ENCODE measurements at regions not wholly inside any gene's neighbourhood (a gene's known extent, or its start where the extent isn't known, plus 50 kb on each side); places are given as distances from the start of the nearest gene placed in this dataset.

GRCh38 chr9:99515895-99516656 lies 294.0 kb downstream of the SEC61B start:
- Histone ChIP-seq H3K9me3 (no peaks in the 10 kb centered on the region), H3K27ac (no peak overlapping the region), H3K36me3 (no peaks in the 10 kb centered on the region), H3K4me1 (no peaks in the 10 kb centered on the region), H3K27me3 (no peaks in the 10 kb centered on the region), H3K4me3 (no peak overlapping the region)
- WGBS, 2 donors, result 79 to 89% methylated on average over 7 of the region's 7 CpGs
- intact Hi-C loops (cut with DNase I), result no loop called here
- TF ChIP-seq POLR2AphosphoS5 (IDR thresholded peaks at IDR 0.05) (no peak), POLR2A (IDR thresholded peaks at IDR 0.05) (no peak), EP300 (IDR thresholded peaks at IDR 0.05) (no peak)
- DNase-seq, result no peak

GRCh38 chr9:99516657-99517049 lies 294.6 kb downstream of the SEC61B start:
- DNase-seq, result no peak
- H3K36me3 ChIP-seq, result no peaks in the 10 kb centered on the region
- H3K4me1 ChIP-seq, result no peaks in the 10 kb centered on the region
- no peaks in the 10 kb centered on the region for H3K27me3 ChIP-seq
- no peaks in the 10 kb centered on the region for H3K9me3 ChIP-seq
- no peak overlapping the region for H3K27ac ChIP-seq
- intact Hi-C loops (cut with DNase I), result no loop called here
- WGBS, 2 donors, result 79 to 82% methylated on average over 1 of the region's 1 CpG
- TF ChIP-seq EP300 (IDR thresholded peaks at IDR 0.05), result no peak
- TF ChIP-seq POLR2A (IDR thresholded peaks at IDR 0.05), result no peak
- no peak for TF ChIP-seq CTCF (IDR thresholded peaks at IDR 0.05)
- TF ChIP-seq POLR2AphosphoS5 (IDR thresholded peaks at IDR 0.05), result no peak
- no peak overlapping the region for H3K4me3 ChIP-seq

- no peaks in the 10 kb centered on the region for H3K36me3 ChIP-seq
- no peak overlapping the region for H3K4me3 ChIP-seq
- intact Hi-C loops (cut with DNase I), result no loop called here
- H3K27me3 ChIP-seq, result no peaks in the 10 kb centered on the region
- 48 to 79% methylated on average over 1 of the region's 1 CpG for WGBS, 2 donors
- H3K4me1 ChIP-seq, result no peaks in the 10 kb centered on the region
- TF ChIP-seq EP300 (IDR thresholded peaks at IDR 0.05), result no peak
- TF ChIP-seq POLR2AphosphoS5 (IDR thresholded peaks at IDR 0.05), result no peak
- no peak for TF ChIP-seq POLR2A (IDR thresholded peaks at IDR 0.05)
- TF ChIP-seq CTCF (IDR thresholded peaks at IDR 0.05), result no peak
- no peak for DNase-seq
- no peaks in the 10 kb centered on the region for H3K9me3 ChIP-seq
- no peak overlapping the region for H3K27ac ChIP-seq
Measured at GRCh38 chr9:99523838-99524237, 297.8 kb upstream of the NR4A3 start.

GRCh38 chr9:99531313-99531712 lies 290.4 kb upstream of the NR4A3 start:
- Histone ChIP-seq H3K36me3 (no peaks in the 10 kb centered on the region), H3K9me3 (no peaks in the 10 kb centered on the region), H3K27ac (no peak overlapping the region), H3K27me3 (no peaks in the 10 kb centered on the region), H3K4me3 (no peak overlapping the region), H3K4me1 (no peaks in the 10 kb centered on the region)
- DNase-seq, result no peak
- WGBS, 2 donors, result 77 to 83% methylated on average over 5 of the region's 5 CpGs
- intact Hi-C loops (cut with DNase I), result no loop called here
- TF ChIP-seq CTCF (IDR thresholded peaks at IDR 0.05) (no peak), POLR2A (IDR thresholded peaks at IDR 0.05) (no peak), EP300 (IDR thresholded peaks at IDR 0.05) (no peak), POLR2AphosphoS5 (IDR thresholded peaks at IDR 0.05) (no peak)

- no peak overlapping the region for H3K27ac ChIP-seq
- WGBS, 2 donors, result 83 to 85% methylated on average over 3 of the region's 3 CpGs
Measured at GRCh38 chr9:99533421-99533820, 288.3 kb upstream of the NR4A3 start.

More at GRCh38 chr9:99533421-99533820, 288.3 kb upstream of the NR4A3 start:
- no peaks in the 10 kb centered on the region for H3K9me3 ChIP-seq
- no peaks in the 10 kb centered on the region for H3K4me1 ChIP-seq
- H3K36me3 ChIP-seq, result no peaks in the 10 kb centered on the region
- H3K27me3 ChIP-seq, result no peaks in the 10 kb centered on the region
- intact Hi-C loops (cut with DNase I), result no loop called here
- no peak for DNase-seq
- TF ChIP-seq EP300 (IDR thresholded peaks at IDR 0.05), result no peak
- TF ChIP-seq POLR2A (IDR thresholded peaks at IDR 0.05), result no peak
- no peak for TF ChIP-seq POLR2AphosphoS5 (IDR thresholded peaks at IDR 0.05)
- TF ChIP-seq CTCF (IDR thresholded peaks at IDR 0.05), result no peak
- H3K4me3 ChIP-seq, result no peak overlapping the region
